Duodenal mucosa (tissue), 2 donors: ENCODE measurements at regions not wholly inside any gene's neighbourhood (a gene's known extent, or its start where the extent isn't known, plus 50 kb on each side); places are given as distances from the start of the nearest gene placed in this dataset.

Source experiments
- H3K27ac ChIP-seq: one replicate; pipeline ENCODE4 v1.7.0; 2013; ENCODE audit warnings: low read depth, low read length
- H3K27me3 ChIP-seq, 2 donors: one replicate each; pipeline ENCODE4 v1.7.0; 2013; ENCODE audit warnings: low read length in 2 of 2, control low read depth in 1 of 2; ENCODE audit not compliant: insufficient read depth in 2 of 2, control insufficient read depth in 1 of 2
- H3K36me3 ChIP-seq, 2 donors: one replicate each; pipeline ENCODE4 v1.7.0; 2013; ENCODE audit warnings: low read length in 2 of 2, control low read depth in 1 of 2; ENCODE audit not compliant: insufficient read depth in 2 of 2, control insufficient read depth in 1 of 2
- H3K4me1 ChIP-seq, 2 donors: one replicate each; pipeline ENCODE4 v1.7.0; 2013; ENCODE audit warnings: low read length in 2 of 2, control low read depth in 1 of 2; ENCODE audit not compliant: insufficient read depth in 2 of 2, control insufficient read depth in 1 of 2
- H3K4me3 ChIP-seq, 2 donors: one replicate each; pipeline ENCODE4 v1.7.0; 2013; ENCODE audit warnings: low read length in 2 of 2, low read depth in 1 of 2
- H3K9ac ChIP-seq, 2 donors: one replicate each; pipeline ENCODE4 v1.7.0; 2013; ENCODE audit warnings: low read length in 2 of 2, low read depth in 1 of 2
- H3K9me3 ChIP-seq, 2 donors: one replicate each; pipeline ENCODE4 v1.7.0; 2013; ENCODE audit warnings: low read length in 2 of 2, control low read depth in 1 of 2; ENCODE audit not compliant: control insufficient read depth in 1 of 2

GRCh38 chr17:69634844-69635243, 220.3 kb downstream of the MAP2K6 start:
- H3K36me3 ChIP-seq = no peaks in the 10 kb centered on the region
- no peak overlapping the region for H3K9ac ChIP-seq
- no peak overlapping the region for H3K27ac ChIP-seq
- no peaks in the 10 kb centered on the region for H3K27me3 ChIP-seq
- H3K4me1 ChIP-seq = no peaks in the 10 kb centered on the region
- H3K4me3 ChIP-seq = no peak overlapping the region
- H3K9me3 ChIP-seq = no peaks in the 10 kb centered on the region

GRCh38 chr17:69637446-69638156, 223.1 kb downstream of the MAP2K6 start:
- H3K9me3 ChIP-seq = no peaks in the 10 kb centered on the region
- H3K27ac ChIP-seq = no peak overlapping the region
- H3K27me3 ChIP-seq = no peaks in the 10 kb centered on the region
- no peaks in the 10 kb centered on the region for H3K4me1 ChIP-seq
- H3K4me3 ChIP-seq = no peak overlapping the region
- H3K36me3 ChIP-seq = no peaks in the 10 kb centered on the region
- no peak overlapping the region for H3K9ac ChIP-seq

- Histone ChIP-seq H3K27me3 (no peaks in the 10 kb centered on the region), H3K4me3 (no peak overlapping the region), H3K36me3 (no peaks in the 10 kb centered on the region), H3K9ac (no peak overlapping the region), H3K9me3 (no peaks in the 10 kb centered on the region), H3K27ac (no peak overlapping the region), H3K4me1 (no peaks in the 10 kb centered on the region)
These were observed 224.6 kb downstream of the MAP2K6 start for GRCh38 chr17:69639096-69639495.

- Histone ChIP-seq H3K27me3 (no peaks in the 10 kb centered on the region), H3K36me3 (no peaks in the 10 kb centered on the region), H3K4me3 (no peak overlapping the region), H3K9me3 (no peaks in the 10 kb centered on the region), H3K27ac (no peak overlapping the region), H3K9ac (no peak overlapping the region), H3K4me1 (no peaks in the 10 kb centered on the region)
These were observed 225.6 kb downstream of the MAP2K6 start for GRCh38 chr17:69640073-69640472.

- Histone ChIP-seq H3K27ac (no peak overlapping the region), H3K4me3 (no peak overlapping the region), H3K36me3 (no peaks in the 10 kb centered on the region), H3K9ac (no peak overlapping the region), H3K4me1 (no peaks in the 10 kb centered on the region), H3K9me3 (no peaks in the 10 kb centered on the region), H3K27me3 (no peaks in the 10 kb centered on the region)
These were observed 229.2 kb downstream of the MAP2K6 start for GRCh38 chr17:69643686-69644085.

GRCh38 chr17:69646729-69647128, 232.2 kb downstream of the MAP2K6 start:
- Histone ChIP-seq H3K4me1 (no peaks in the 10 kb centered on the region), H3K9me3 (no peaks in the 10 kb centered on the region), H3K27me3 (no peaks in the 10 kb centered on the region), H3K36me3 (no peaks in the 10 kb centered on the region), H3K9ac (no peak overlapping the region), H3K4me3 (no peak overlapping the region), H3K27ac (no peak overlapping the region)

GRCh38 chr17:69650881-69651280, 236.4 kb downstream of the MAP2K6 start:
- Histone ChIP-seq H3K9ac (no peak overlapping the region), H3K4me1 (no peaks in the 10 kb centered on the region), H3K9me3 (no peaks in the 10 kb centered on the region), H3K27ac (no peak overlapping the region), H3K27me3 (no peaks in the 10 kb centered on the region), H3K36me3 (no peaks in the 10 kb centered on the region), H3K4me3 (no peak overlapping the region)

GRCh38 chr17:69651921-69652320, 237.4 kb downstream of the MAP2K6 start:
- Histone ChIP-seq H3K4me1 (no peaks in the 10 kb centered on the region), H3K27me3 (no peaks in the 10 kb centered on the region), H3K9me3 (no peaks in the 10 kb centered on the region), H3K27ac (no peak overlapping the region), H3K9ac (no peak overlapping the region), H3K36me3 (no peaks in the 10 kb centered on the region), H3K4me3 (no peak overlapping the region)

- Histone ChIP-seq H3K27me3 (no peaks in the 10 kb centered on the region), H3K27ac (no peak overlapping the region), H3K4me1 (no peaks in the 10 kb centered on the region), H3K4me3 (no peak overlapping the region), H3K9me3 (no peaks in the 10 kb centered on the region), H3K36me3 (no peaks in the 10 kb centered on the region), H3K9ac (no peak overlapping the region)
These were observed 240.7 kb downstream of the MAP2K6 start for GRCh38 chr17:69654981-69655855.

GRCh38 chr17:69655902-69656301, 241.4 kb downstream of the MAP2K6 start:
- Histone ChIP-seq H3K36me3 (no peaks in the 10 kb centered on the region), H3K4me3 (no peak overlapping the region), H3K9ac (no peak overlapping the region)

More at GRCh38 chr17:69655902-69656301, 241.4 kb downstream of the MAP2K6 start:
- no peaks in the 10 kb centered on the region for H3K27me3 ChIP-seq
- H3K9me3 ChIP-seq = no peaks in the 10 kb centered on the region
- H3K27ac ChIP-seq = no peak overlapping the region
- H3K4me1 ChIP-seq = no peaks in the 10 kb centered on the region
